ENCODE measurements at regions not wholly inside any gene's neighbourhood (a gene's known extent, or its start where the extent isn't known, plus 50 kb on each side); places are given as distances from the start of the nearest gene placed in this dataset.

DNA sequence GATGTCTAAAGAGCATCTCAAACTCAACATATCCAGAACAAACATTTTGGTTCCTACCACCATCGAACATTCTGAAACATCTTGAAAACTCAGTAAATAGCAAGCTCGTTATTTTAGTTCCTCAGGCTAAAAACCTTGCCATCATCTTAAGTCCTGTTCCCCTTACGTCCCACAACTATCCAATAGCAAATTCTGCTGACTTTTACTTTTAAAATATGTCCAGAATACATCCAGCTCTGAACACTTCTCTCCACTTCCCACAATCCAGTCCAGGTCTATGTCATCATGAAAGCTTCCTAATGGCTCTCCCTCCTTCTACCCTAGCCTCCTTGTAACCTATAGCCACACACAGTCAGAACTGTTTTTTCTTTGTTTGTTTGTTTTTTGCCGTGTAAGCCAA, 279.9 kb downstream of the IPO8 start:
- 92% methylated on average over 4 of the region's 4 CpGs for WGBS (ENCODE audit: low lambda C conversion rate, missing lambda C conversion rate)
- no peak for DNase-seq (ENCODE audit: low spot score)
- no peaks in the 10 kb centered on the region for H4K20me1 ChIP-seq (ENCODE audit: insufficient read depth, poor library complexity, severe bottlenecking)
- no peak for TF ChIP-seq EZH2phosphoT487 (IDR thresholded peaks at IDR 0.05; ENCODE audit: low read depth, severe bottlenecking, unreplicated experiment)
- TF ChIP-seq EZH2 (IDR thresholded peaks at IDR 0.05; ENCODE audit: borderline replicate concordance), result no peak
- TF ChIP-seq, protein P1, sequence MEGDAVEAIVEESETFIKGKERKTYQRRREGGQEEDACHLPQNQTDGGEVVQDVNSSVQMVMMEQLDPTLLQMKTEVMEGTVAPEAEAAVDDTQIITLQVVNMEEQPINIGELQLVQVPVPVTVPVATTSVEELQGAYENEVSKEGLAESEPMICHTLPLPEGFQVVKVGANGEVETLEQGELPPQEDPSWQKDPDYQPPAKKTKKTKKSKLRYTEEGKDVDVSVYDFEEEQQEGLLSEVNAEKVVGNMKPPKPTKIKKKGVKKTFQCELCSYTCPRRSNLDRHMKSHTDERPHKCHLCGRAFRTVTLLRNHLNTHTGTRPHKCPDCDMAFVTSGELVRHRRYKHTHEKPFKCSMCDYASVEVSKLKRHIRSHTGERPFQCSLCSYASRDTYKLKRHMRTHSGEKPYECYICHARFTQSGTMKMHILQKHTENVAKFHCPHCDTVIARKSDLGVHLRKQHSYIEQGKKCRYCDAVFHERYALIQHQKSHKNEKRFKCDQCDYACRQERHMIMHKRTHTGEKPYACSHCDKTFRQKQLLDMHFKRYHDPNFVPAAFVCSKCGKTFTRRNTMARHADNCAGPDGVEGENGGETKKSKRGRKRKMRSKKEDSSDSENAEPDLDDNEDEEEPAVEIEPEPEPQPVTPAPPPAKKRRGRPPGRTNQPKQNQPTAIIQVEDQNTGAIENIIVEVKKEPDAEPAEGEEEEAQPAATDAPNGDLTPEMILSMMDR (IDR thresholded peaks at IDR 0.05; ENCODE audit: poor library complexity), result no peak
- H3K4me3 ChIP-seq, result no peak overlapping the region
- H3K4me2 ChIP-seq, result no peak overlapping the region
- no peak overlapping the region for H3K27ac ChIP-seq
- H3K36me3 ChIP-seq (replicated peaks; ENCODE audit: insufficient read depth, low read depth), result no peaks in the 10 kb centered on the region
- H3K79me2 ChIP-seq, result no peaks in the 10 kb centered on the region
- no peaks in the 10 kb centered on the region for H3K9me2 ChIP-seq (replicated peaks; ENCODE audit: insufficient read depth)
- H3K27me3 ChIP-seq, result no peaks in the 10 kb centered on the region
- H3K9me3 ChIP-seq (ENCODE audit: low read depth), result no peaks in the 10 kb centered on the region
- H3K4me1 ChIP-seq (ENCODE audit: insufficient read depth), result no peaks in the 10 kb centered on the region
- H2AFZ ChIP-seq, result no peak overlapping the region

DNA sequence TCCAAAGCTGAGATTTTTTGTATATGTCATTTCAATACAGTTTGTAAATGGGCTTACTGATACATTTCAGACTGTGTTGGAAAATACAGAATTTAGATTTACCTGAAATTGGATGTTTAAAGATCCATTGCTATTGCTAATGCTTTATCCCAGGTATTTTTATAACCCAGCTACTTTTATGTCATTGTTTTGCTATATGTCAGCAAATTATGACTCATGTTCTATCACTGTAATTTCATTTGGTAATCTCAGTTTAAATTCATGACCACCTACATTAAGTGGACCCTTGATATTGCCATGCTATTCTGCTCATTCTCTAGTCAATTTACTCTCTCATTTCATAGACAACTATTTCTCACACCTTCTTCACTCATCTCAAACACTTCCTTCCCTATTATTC, 281.2 kb downstream of the IPO8 start:
- Histone ChIP-seq H3K36me3 (replicated peaks; ENCODE audit: insufficient read depth, low read depth) (no peaks in the 10 kb centered on the region), H3K4me3 (no peak overlapping the region), H3K4me1 (ENCODE audit: insufficient read depth) (no peaks in the 10 kb centered on the region), H3K4me2 (no peak overlapping the region), H3K9me2 (replicated peaks; ENCODE audit: insufficient read depth) (no peaks in the 10 kb centered on the region), H3K27me3 (no peaks in the 10 kb centered on the region), H2AFZ (no peak overlapping the region), H3K9me3 (ENCODE audit: low read depth) (no peaks in the 10 kb centered on the region), H3K79me2 (no peaks in the 10 kb centered on the region), H4K20me1 (ENCODE audit: insufficient read depth, poor library complexity, severe bottlenecking) (no peaks in the 10 kb centered on the region), H3K27ac (no peak overlapping the region)
- TF ChIP-seq EZH2phosphoT487 (IDR thresholded peaks at IDR 0.05; ENCODE audit: low read depth, severe bottlenecking, unreplicated experiment) (no peak), EZH2 (IDR thresholded peaks at IDR 0.05; ENCODE audit: borderline replicate concordance) (no peak)
- TF ChIP-seq, protein P1 (IDR thresholded peaks at IDR 0.05; ENCODE audit: poor library complexity), result no peak
- DNase-seq (ENCODE audit: low spot score), result no peak

- no peaks in the 10 kb centered on the region for H3K9me2 ChIP-seq (replicated peaks; ENCODE audit: insufficient read depth)
- no peaks in the 10 kb centered on the region for H3K36me3 ChIP-seq (replicated peaks; ENCODE audit: insufficient read depth, low read depth)
- no peaks in the 10 kb centered on the region for H3K27me3 ChIP-seq
- no peak for TF ChIP-seq EZH2phosphoT487 (IDR thresholded peaks at IDR 0.05; ENCODE audit: low read depth, severe bottlenecking, unreplicated experiment)
- no peak for TF ChIP-seq EZH2 (IDR thresholded peaks at IDR 0.05; ENCODE audit: borderline replicate concordance)
- TF ChIP-seq, protein P1 (IDR thresholded peaks at IDR 0.05; ENCODE audit: poor library complexity), result no peak
- H3K4me3 ChIP-seq, result no peak overlapping the region
- no peak overlapping the region for H3K4me2 ChIP-seq
- no peaks in the 10 kb centered on the region for H3K4me1 ChIP-seq (ENCODE audit: insufficient read depth)
- no peaks in the 10 kb centered on the region for H3K79me2 ChIP-seq
- no peak for DNase-seq (ENCODE audit: low spot score)
- no peaks in the 10 kb centered on the region for H4K20me1 ChIP-seq (ENCODE audit: insufficient read depth, poor library complexity, severe bottlenecking)
- no peaks in the 10 kb centered on the region for H3K9me3 ChIP-seq (ENCODE audit: low read depth)
- no peak overlapping the region for H3K27ac ChIP-seq
- H2AFZ ChIP-seq, result no peak overlapping the region
Measured at GRCh38 chr12:30400349-30400748, 295.3 kb downstream of the IPO8 start.

DNA sequence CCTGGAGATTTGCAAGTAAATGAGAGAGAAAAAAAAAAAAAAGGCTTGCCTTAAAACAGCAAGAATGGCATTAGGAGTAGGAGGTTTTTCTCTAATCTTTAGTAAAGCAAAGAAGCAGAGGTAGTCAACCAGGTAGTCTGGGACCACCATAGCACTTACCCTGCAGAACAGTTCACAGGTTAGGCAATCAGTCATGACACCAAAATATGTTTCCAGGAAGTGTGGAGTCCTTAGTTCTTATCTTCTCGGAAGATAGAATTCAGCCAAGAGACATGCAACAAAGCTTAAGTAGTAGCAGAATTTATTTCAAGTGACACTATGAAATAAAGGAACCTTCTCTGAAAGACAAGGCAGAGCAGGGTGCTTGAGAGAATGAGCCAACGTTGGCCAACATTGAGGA, 295.8 kb downstream of the IPO8 start:
- 85% methylated on average over 2 of the region's 2 CpGs for WGBS (ENCODE audit: low lambda C conversion rate, missing lambda C conversion rate)
- H3K4me2 ChIP-seq, result no peak overlapping the region
- no peaks in the 10 kb centered on the region for H3K36me3 ChIP-seq (replicated peaks; ENCODE audit: insufficient read depth, low read depth)
- no peak for DNase-seq (ENCODE audit: low spot score)
- TF ChIP-seq EZH2 (IDR thresholded peaks at IDR 0.05; ENCODE audit: borderline replicate concordance) (no peak), EZH2phosphoT487 (IDR thresholded peaks at IDR 0.05; ENCODE audit: low read depth, severe bottlenecking, unreplicated experiment) (no peak)
- TF ChIP-seq, protein P1 (IDR thresholded peaks at IDR 0.05; ENCODE audit: poor library complexity), result no peak
- H4K20me1 ChIP-seq (ENCODE audit: insufficient read depth, poor library complexity, severe bottlenecking), result no peaks in the 10 kb centered on the region
- no peaks in the 10 kb centered on the region for H3K79me2 ChIP-seq
- no peak overlapping the region for H2AFZ ChIP-seq
- H3K4me3 ChIP-seq, result no peak overlapping the region
- H3K27ac ChIP-seq, result no peak overlapping the region
- no peaks in the 10 kb centered on the region for H3K9me3 ChIP-seq (ENCODE audit: low read depth)
- H3K4me1 ChIP-seq (ENCODE audit: insufficient read depth), result no peaks in the 10 kb centered on the region
- H3K9me2 ChIP-seq (replicated peaks; ENCODE audit: insufficient read depth), result no peaks in the 10 kb centered on the region
- no peaks in the 10 kb centered on the region for H3K27me3 ChIP-seq
